ENCODE measurements at regions not wholly inside any gene's neighbourhood (a gene's known extent, or its start where the extent isn't known, plus 50 kb on each side); places are given as distances from the start of the nearest gene placed in this dataset.

DNA sequence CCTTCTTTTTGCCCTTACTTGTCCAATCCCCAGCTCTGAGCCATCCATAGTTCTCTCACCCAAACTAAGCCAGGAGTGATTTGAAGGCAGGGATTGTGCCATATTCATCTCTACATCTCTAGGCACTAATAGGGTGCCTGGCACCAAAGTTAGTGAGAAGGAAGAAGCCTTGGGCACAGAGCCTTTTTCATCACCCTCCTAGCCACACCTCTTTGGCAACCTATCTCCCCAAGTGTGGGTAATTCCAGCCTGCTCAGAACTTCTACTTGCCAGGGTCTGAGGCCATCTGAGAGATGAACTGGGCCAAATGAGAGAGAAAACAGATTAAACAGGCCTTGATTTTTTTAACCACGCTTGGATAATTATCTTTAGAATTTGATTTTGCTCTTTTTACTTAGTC is 61.3 kb downstream of the PHLDA1 start:
- Histone ChIP-seq H3K9ac (ENCODE audit: low read depth in 1 of 2, low read length in 2 of 2) (no peak overlapping the region), H3K4me1 (ENCODE audit: control insufficient read depth in 4 of 4, insufficient read depth in 4 of 4, low read length in 3 of 4) (no peaks in the 10 kb centered on the region), H3K36me3 (ENCODE audit: control insufficient read depth in 4 of 4, insufficient read depth in 3 of 4, low read depth in 1 of 4, low read length in 3 of 4) (no peaks in the 10 kb centered on the region), H3K27ac (ENCODE audit: low read depth in 1 of 2, low read length in 2 of 2) (no peak overlapping the region), H3K9me3 (ENCODE audit: control insufficient read depth in 4 of 4, low read length in 3 of 4) (no peaks in the 10 kb centered on the region), H3K4me3 (ENCODE audit: low read depth in 1 of 3, low read length in 3 of 3) (no peak overlapping the region), H3K27me3 (ENCODE audit: control insufficient read depth in 4 of 4, insufficient read depth in 4 of 4, low read length in 3 of 4) (no peaks in the 10 kb centered on the region)
- 93% methylated on average over 1 of the region's 1 CpG for WGBS
- TF ChIP-seq TAF1 (conservative IDR thresholded peaks at IDR 0.05) (no peak), JUND (IDR thresholded peaks at IDR 0.05) (no peak), EGR1 (IDR thresholded peaks at IDR 0.05; ENCODE audit: low read depth in 2 of 2) (no peak), NR2F2 (IDR thresholded peaks at IDR 0.05) (no peak)
- no peak for DNase-seq (ENCODE audit: low spot score)

DNA sequence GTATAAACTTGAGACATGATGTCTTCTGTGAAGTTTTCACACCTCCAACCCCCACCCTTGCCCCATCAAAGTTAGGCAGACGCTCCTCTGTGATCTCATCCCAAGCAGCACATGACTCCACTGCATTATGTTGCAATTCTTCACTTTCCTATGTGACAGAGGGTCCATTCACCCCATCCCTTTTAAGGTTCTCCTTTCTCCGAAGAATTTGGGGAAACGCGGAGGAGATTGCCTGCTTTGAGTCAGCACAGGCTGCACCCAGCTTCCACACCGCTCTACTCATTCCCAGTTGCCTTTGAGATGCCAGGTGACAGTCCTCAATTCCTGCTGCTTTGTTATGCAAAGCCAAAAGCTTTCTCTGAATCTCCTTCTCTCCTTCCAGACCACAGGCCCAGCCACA is 61.8 kb downstream of the PHLDA1 start:
- no peak for DNase-seq (ENCODE audit: low spot score)
- 84% methylated on average over 5 of the region's 5 CpGs for WGBS
- TF ChIP-seq RXRA (IDR thresholded peaks at IDR 0.05), result peak in 1 of 2 donors; percentile 45
- no peak for TF ChIP-seq GABPA (IDR thresholded peaks at IDR 0.05 in 1 of 2, conservative IDR thresholded peaks at IDR 0.05 in 1 of 2)

DNA sequence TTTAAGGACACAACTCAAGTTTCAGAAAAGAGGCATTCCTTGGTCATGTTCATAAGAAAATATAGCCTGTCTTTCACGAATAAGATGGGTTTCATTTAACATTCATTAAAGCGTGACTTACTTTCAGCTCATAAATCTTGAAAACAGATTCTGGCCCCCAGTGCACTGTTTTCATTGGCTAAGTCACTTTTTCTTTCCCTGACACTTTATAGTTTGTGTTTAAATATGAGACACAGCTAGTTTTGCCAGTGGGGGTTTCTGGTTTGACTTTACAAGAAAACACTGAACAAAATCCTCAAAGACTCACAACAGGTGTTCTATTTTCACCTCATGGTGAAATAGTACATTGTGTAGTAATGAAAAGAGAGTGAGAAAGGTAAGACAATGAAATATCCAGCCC is 65.9 kb downstream of the PHLDA1 start:
- Histone ChIP-seq H3K4me3 (ENCODE audit: low read depth in 1 of 3, low read length in 3 of 3) (no peak overlapping the region), H3K9ac (ENCODE audit: low read depth in 1 of 2, low read length in 2 of 2) (no peak overlapping the region), H3K27me3 (ENCODE audit: control insufficient read depth in 4 of 4, insufficient read depth in 4 of 4, low read length in 3 of 4) (no peaks in the 10 kb centered on the region), H3K9me3 (ENCODE audit: control insufficient read depth in 4 of 4, low read length in 3 of 4) (no peaks in the 10 kb centered on the region), H3K27ac (ENCODE audit: low read depth in 1 of 2, low read length in 2 of 2) (no peak overlapping the region), H3K36me3 (ENCODE audit: control insufficient read depth in 4 of 4, insufficient read depth in 3 of 4, low read depth in 1 of 4, low read length in 3 of 4) (no peaks in the 10 kb centered on the region), H3K4me1 (ENCODE audit: control insufficient read depth in 4 of 4, insufficient read depth in 4 of 4, low read length in 3 of 4) (no peaks in the 10 kb centered on the region)
- 94% methylated on average over 2 of the region's 2 CpGs for WGBS
- DNase-seq (ENCODE audit: low spot score), result no peak
- no peak for TF ChIP-seq GABPA (IDR thresholded peaks at IDR 0.05 in 1 of 2, conservative IDR thresholded peaks at IDR 0.05 in 1 of 2)
- TF ChIP-seq, protein P1, sequence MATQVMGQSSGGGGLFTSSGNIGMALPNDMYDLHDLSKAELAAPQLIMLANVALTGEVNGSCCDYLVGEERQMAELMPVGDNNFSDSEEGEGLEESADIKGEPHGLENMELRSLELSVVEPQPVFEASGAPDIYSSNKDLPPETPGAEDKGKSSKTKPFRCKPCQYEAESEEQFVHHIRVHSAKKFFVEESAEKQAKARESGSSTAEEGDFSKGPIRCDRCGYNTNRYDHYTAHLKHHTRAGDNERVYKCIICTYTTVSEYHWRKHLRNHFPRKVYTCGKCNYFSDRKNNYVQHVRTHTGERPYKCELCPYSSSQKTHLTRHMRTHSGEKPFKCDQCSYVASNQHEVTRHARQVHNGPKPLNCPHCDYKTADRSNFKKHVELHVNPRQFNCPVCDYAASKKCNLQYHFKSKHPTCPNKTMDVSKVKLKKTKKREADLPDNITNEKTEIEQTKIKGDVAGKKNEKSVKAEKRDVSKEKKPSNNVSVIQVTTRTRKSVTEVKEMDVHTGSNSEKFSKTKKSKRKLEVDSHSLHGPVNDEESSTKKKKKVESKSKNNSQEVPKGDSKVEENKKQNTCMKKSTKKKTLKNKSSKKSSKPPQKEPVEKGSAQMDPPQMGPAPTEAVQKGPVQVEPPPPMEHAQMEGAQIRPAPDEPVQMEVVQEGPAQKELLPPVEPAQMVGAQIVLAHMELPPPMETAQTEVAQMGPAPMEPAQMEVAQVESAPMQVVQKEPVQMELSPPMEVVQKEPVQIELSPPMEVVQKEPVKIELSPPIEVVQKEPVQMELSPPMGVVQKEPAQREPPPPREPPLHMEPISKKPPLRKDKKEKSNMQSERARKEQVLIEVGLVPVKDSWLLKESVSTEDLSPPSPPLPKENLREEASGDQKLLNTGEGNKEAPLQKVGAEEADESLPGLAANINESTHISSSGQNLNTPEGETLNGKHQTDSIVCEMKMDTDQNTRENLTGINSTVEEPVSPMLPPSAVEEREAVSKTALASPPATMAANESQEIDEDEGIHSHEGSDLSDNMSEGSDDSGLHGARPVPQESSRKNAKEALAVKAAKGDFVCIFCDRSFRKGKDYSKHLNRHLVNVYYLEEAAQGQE (IDR thresholded peaks at IDR 0.05), result no peak
- TF ChIP-seq, protein P2, sequence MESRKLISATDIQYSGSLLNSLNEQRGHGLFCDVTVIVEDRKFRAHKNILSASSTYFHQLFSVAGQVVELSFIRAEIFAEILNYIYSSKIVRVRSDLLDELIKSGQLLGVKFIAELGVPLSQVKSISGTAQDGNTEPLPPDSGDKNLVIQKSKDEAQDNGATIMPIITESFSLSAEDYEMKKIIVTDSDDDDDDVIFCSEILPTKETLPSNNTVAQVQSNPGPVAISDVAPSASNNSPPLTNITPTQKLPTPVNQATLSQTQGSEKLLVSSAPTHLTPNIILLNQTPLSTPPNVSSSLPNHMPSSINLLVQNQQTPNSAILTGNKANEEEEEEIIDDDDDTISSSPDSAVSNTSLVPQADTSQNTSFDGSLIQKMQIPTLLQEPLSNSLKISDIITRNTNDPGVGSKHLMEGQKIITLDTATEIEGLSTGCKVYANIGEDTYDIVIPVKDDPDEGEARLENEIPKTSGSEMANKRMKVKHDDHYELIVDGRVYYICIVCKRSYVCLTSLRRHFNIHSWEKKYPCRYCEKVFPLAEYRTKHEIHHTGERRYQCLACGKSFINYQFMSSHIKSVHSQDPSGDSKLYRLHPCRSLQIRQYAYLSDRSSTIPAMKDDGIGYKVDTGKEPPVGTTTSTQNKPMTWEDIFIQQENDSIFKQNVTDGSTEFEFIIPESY (IDR thresholded peaks at IDR 0.05), result no peak
- TF ChIP-seq, protein P3, sequence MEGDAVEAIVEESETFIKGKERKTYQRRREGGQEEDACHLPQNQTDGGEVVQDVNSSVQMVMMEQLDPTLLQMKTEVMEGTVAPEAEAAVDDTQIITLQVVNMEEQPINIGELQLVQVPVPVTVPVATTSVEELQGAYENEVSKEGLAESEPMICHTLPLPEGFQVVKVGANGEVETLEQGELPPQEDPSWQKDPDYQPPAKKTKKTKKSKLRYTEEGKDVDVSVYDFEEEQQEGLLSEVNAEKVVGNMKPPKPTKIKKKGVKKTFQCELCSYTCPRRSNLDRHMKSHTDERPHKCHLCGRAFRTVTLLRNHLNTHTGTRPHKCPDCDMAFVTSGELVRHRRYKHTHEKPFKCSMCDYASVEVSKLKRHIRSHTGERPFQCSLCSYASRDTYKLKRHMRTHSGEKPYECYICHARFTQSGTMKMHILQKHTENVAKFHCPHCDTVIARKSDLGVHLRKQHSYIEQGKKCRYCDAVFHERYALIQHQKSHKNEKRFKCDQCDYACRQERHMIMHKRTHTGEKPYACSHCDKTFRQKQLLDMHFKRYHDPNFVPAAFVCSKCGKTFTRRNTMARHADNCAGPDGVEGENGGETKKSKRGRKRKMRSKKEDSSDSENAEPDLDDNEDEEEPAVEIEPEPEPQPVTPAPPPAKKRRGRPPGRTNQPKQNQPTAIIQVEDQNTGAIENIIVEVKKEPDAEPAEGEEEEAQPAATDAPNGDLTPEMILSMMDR (IDR thresholded peaks at IDR 0.05; ENCODE audit: low read depth, low read length, missing input control), result no peak
- TF ChIP-seq SP1 (IDR thresholded peaks at IDR 0.05), result no peak
- TF ChIP-seq, protein P4, sequence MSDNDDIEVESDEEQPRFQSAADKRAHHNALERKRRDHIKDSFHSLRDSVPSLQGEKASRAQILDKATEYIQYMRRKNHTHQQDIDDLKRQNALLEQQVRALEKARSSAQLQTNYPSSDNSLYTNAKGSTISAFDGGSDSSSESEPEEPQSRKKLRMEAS (IDR thresholded peaks at IDR 0.05), result no peak

More for the DNA sequence above, 61.8 kb downstream of the PHLDA1 start:
- no peaks in the 10 kb centered on the region for H3K36me3 ChIP-seq (ENCODE audit: control insufficient read depth in 4 of 4, insufficient read depth in 3 of 4, low read depth in 1 of 4, low read length in 3 of 4)
- no peaks in the 10 kb centered on the region for H3K27me3 ChIP-seq (ENCODE audit: control insufficient read depth in 4 of 4, insufficient read depth in 4 of 4, low read length in 3 of 4)
- H3K9me3 ChIP-seq (ENCODE audit: control insufficient read depth in 4 of 4, low read length in 3 of 4), result no peaks in the 10 kb centered on the region
- no peak overlapping the region for H3K4me3 ChIP-seq (ENCODE audit: low read depth in 1 of 3, low read length in 3 of 3)
- no peak overlapping the region for H3K9ac ChIP-seq (ENCODE audit: low read depth in 1 of 2, low read length in 2 of 2)
- no peak overlapping the region for H3K27ac ChIP-seq (ENCODE audit: low read depth in 1 of 2, low read length in 2 of 2)
- no peaks in the 10 kb centered on the region for H3K4me1 ChIP-seq (ENCODE audit: control insufficient read depth in 4 of 4, insufficient read depth in 4 of 4, low read length in 3 of 4)

Data from liver (tissue), 8 donors.